Suppressor macrophage (primary cell): ENCODE measurements at regions not wholly inside any gene's neighbourhood (a gene's known extent, or its start where the extent isn't known, plus 50 kb on each side); places are given as distances from the start of the nearest gene placed in this dataset.
"Not testable (repeated sequence)": the region's sequence is repeated elsewhere in the genome, so short reads cannot be mapped to it uniquely, and the experiment has no call there.

ENCODE experiments used
- DNase-seq, 4 experiments: peaks; one replicate each; pipeline ENCODE4 v3.0.0-alpha.2; 2020 to 2022

DNA sequence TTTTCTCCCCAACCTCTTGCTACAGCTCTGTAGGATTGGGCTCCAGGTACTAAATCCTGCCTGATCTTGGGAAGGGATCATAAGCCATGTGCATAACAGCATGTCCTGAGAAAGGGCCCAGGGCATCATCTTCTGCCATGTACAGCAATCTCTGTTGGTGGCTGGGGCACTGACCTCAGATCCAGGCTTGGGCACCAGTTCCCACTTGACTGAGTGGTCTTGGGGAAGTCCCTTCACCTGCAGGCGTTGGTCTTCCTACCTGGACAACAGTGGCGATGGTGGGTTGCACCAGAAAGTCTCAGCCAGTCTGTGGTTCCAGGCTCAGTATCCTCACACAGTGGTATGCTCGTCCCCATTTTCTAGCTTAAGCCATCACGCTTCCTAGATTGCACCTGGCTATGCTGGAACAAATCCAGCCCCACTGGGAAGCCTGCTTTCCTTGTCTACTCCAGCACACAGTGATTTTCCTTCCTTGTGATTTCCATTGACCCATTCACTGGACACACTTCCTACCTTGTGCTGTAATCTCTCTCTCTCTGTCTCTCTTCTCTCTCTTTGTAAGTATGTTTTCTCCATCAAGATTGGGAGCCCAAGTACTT is 121.7 kb upstream of the PITX1 start:
- DNase-seq = no peak

DNA sequence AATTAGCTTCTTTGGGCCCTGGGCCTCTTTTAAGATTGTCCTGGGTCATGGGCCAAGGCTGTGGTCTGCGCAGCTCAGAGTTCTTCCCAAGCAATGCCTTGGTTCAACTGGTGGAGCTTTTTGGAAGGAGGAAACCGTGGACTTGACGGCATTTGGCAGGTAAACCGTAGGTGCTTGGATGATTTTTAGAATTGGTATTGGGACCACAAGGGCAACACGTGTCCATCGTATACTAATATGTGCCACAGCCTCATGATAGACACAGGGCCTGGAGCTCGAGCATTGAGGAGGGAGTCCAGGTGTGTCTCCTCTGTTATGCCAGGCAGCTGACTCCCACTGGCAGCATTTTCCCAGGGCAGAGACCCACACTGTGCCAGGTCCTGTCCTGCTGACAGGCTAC is 120.9 kb upstream of the PITX1 start:
- DNase-seq = no peak

DNA sequence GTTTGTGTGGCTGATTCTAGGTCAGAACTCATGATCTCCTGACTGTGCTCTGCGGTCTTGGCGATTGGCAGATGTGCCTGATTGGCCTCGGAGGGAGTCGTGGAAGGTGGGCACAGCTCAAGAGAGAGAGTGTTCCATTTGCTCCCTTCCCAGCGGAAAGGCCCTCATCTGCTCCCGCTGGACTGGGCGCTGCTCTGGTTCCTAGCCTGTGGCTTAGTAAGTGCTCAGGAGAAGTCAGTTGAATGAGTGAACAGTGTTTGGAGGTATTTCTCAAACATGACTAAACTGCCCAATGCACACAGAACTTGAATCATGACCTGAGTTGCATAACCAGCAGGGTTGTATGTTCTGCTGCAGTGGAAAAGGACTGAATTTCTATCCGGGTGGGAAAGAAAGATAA is 120.2 kb upstream of the PITX1 start:
- peak in 2 of 4 experiments; percentile 44 to 55 for DNase-seq

DNA sequence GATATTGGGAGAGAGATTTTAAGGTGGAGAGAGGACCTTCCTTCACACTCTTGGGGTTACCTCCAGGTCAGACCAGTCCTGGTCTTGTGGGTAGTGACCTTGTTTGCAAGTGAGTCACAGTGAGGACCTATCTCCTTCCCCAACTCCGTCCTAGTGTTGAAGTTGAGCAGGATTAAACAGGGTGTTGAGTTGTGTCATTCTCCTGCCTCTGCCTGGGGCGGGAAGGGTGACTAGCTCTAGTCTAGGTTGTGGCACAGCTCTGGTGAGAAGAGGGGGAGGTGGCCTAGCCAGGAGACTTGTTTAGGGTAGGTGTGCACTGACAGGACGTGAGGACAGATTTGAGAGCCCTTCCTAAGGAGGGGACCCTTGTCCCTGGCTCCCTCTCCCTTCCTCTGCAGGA is 119.6 kb upstream of the PITX1 start:
- no peak for DNase-seq

DNA sequence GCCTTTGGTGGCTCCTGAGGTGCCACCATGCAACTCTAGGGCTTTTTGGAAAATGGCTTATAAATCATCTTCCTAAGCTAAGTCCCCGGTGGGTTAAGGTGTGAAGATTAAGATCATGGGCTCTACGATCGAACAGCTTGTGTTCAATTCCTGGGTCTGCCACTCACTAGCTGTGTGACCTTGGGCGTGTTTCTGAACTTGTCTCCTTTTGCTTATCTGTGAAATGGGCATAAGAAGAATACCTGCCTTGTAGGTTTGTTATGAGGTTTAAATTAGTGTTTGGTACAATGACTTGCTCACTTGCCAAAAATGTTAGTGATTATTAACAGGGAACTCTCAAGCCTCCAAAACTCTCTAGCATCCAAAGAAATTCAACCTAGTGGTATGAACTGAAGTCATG is 119.2 kb upstream of the PITX1 start:
- DNase-seq = no peak

DNA sequence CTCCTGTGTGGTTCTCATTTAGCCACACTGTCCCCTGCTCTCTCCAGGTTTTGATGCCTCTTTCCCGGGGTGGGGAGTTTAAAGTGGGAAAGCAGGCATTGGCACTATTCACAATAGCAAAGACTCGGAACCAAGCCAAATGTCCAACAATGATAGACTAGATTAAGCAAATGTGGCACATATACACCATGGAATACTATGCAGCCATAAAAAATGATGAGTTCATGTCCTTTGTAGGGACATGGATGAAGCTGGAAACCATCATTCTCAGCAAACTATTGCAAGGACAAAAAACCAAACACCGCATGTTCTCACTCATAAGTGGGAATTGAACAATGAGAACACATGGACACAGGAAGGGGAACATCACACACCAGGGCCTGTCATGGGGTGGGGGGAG is 117.6 kb upstream of the PITX1 start:
- DNase-seq = not testable (repeated sequence)

DNA sequence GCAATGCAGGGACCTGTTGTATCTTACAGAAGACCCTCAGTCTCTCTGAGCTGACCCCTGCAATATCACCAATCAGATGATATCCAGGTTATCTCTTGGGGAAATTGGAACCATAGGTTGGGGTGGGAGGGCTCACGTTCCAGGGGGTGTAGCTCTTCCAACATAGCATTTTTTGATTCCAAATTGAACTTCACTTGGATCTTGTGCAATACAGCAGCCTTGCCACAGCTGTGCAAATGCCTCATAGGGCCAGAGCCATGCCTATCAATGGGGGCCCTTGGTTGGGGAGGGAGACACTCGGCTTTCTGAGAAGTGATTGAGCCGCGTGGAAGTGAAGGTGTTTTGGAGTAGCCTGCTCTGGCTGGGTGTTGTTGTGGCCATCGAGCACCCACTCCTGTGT is 117.2 kb upstream of the PITX1 start:
- no peak for DNase-seq

- DNase-seq = no peak
Observed at GRCh38 chr5:135150767-135151166, 116.7 kb upstream of the PITX1 start.

DNA sequence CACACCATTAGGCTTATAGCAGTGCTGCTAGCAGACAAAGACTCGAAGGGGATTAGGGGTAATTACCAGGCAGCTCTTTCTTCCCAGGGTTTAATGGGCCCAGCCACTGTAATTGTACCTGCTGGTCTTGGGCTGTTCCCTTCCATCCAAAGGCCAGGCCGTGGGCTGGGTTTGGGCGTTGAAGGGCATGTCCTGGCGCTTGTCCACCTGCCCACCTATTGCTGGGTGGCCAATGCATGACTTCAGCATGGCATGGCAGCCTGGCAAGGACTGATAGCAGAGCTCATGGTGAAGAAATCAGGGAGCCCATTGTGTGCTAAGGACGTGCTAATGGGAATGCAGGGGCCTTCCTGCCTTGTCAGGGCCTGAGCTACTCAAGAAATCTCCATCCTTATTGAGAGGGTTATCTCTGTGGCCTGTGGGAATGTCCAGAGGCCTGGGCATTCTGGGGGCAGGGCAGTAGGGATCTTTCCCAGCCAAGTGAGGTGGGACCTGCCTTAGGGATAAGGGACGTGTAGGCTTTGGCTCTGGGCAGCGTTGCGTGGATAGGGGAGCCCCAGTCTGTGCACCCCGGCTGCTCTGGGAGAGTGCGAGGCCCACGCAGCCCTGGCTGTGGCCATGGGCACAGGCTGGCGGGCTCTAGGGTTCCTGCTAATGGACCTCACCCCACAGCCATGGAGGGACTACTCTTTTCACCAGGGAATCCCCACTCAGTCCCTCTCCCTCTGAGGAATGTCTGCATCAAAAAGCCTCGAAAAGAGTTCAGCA is 116.1 kb upstream of the PITX1 start:
- DNase-seq = no peak

- no peak for DNase-seq
Observed at GRCh38 chr5:135149229-135149955, 115.4 kb upstream of the PITX1 start.

GRCh38 chr5:135147294-135148090 is 113.5 kb upstream of the PITX1 start:
- DNase-seq = peak in 1 of 4 experiments; percentile 25

GRCh38 chr5:135145985-135146384 is 112.0 kb upstream of the PITX1 start:
- peak in 2 of 4 experiments; percentile 20 to 38 for DNase-seq

DNA sequence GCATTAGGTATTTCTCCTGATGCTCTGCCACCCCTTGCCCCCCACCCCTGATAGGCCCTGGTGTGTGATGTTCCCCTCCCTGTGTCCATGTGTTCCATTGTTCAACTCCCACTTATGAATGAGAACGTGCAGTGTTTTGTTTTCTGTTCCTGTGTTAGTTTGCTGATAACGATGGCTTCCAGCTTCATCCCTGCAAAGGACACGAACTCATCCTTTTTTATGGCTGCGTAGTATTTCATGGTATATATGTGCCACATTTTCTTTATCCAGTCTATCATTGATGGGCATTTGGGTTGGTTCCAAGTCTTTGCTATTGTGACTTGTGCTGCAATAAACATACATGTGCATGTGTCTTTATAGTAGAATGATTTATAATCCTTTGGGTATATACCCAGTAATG is 109.7 kb upstream of the PITX1 start:
- not testable (repeated sequence) for DNase-seq

- peak; percentile 20 to 35 (median 28) for DNase-seq
Observed at GRCh38 chr5:135141303-135142268, 107.6 kb upstream of the PITX1 start.

GRCh38 chr5:135140446-135141204 is 106.6 kb upstream of the PITX1 start:
- DNase-seq = peak; percentile 91 to 99 (median 94)

- DNase-seq = peak; percentile 69 to 93 (median 86)
Observed at GRCh38 chr5:135139381-135140134, 105.5 kb upstream of the PITX1 start.

DNA sequence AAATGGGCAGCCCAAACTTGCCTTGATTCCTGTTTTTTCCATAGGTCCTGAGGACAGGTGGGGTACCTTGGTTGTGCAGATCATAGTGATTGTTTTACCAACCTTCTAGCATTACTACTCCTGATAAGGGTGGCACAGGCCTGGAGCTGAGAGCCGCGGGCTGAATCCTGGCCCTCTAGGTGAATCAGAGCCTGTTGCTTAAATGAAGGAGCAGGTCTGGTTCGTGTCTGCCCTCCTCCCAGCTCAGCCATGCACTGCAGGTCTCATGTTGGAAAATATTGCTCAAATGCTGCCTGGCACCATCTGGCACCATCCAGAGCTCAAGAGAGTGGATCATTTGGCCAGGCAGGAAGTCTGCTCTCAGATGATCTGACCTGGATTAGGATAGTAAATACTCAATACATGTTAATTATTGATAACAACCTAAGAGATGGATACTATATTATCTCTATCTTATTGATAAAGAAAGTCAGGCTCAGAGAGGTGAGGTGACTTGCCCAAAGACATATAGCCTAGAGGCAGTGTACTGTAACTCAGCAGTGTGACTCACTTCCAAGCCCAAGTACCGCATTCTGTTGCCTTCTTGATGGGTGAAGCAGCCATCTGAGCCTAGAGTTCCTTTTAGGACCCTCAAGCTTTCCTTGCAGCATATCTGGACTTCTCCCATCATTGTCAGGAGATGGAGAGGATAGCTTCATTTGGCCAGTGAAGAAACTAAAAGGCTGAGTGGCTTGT is 104.3 kb upstream of the PITX1 start:
- peak in 2 of 4 experiments; percentile 24 to 37 for DNase-seq

- DNase-seq = no peak
Observed at GRCh38 chr5:135137146-135137915, 103.3 kb upstream of the PITX1 start.
